H1 (cell line): ENCODE measurements at regions not wholly inside any gene's neighbourhood (a gene's known extent, or its start where the extent isn't known, plus 50 kb on each side); places are given as distances from the start of the nearest gene placed in this dataset.

ENCODE experiments used
- CTCF ChIA-PET: fragments of 300-600 bp; sonication (Branson Sonifier 250); formaldehyde crosslinking; loops from one replicate; lab custom pipeline; 2021; ENCODE audit not compliant: partially characterized antibody; lab: Charles Lee
- POLR2A ChIA-PET: fragments of 300-600 bp; sonication (Branson Sonifier 250); formaldehyde crosslinking; loops from one replicate; lab custom pipeline; 2021; ENCODE audit warnings: inconsistent platforms; ENCODE audit not compliant: partially characterized antibody; lab: Charles Lee
- DNase-seq, 2 experiments: peaks; one replicate each; pipeline versions ENCODE4 v3.0.0 to v3.0.0-alpha.2; 2010 to 2022; ENCODE audit warnings: low spot score in 2 of 2, low read depth in 1 of 2, mixed read lengths in 1 of 2
- FAIRE-seq: peaks from 2 replicates; lab custom pipeline; 2011; peaks lifted over from hg19 to GRCh38; lab: Jason Lieb, UNC
- H2AFZ ChIP-seq: 2 replicates; pipeline ENCODE4 v1.8.1; 2012; ENCODE audit warnings: low read length, inconsistent platforms
- H2AK5ac ChIP-seq: 2 replicates; pipeline ENCODE4 v1.6.1; 2013; ENCODE audit warnings: low read depth, low read length
- H2BK120ac ChIP-seq: replicated peaks from 2 replicates; pipeline ENCODE3; 2013; ENCODE audit warnings: low read depth, low read length, inconsistent platforms
- H2BK12ac ChIP-seq: 2 replicates; pipeline ENCODE4 v1.6.1; 2013; ENCODE audit warnings: low read depth, low read length
- H2BK15ac ChIP-seq: 2 replicates; pipeline ENCODE4 v1.6.1; 2013; ENCODE audit warnings: low read length
- H2BK20ac ChIP-seq: 2 replicates; pipeline ENCODE4 v1.6.1; 2013; ENCODE audit warnings: low read length
- H2BK5ac ChIP-seq: 2 replicates; pipeline ENCODE4 v1.6.1; 2013; ENCODE audit warnings: low read depth, low read length
- H3K14ac ChIP-seq: 2 replicates; pipeline ENCODE4 v1.6.1; 2013; ENCODE audit warnings: inconsistent platforms; ENCODE audit not compliant: insufficient read length
- H3K18ac ChIP-seq: 2 replicates; pipeline ENCODE4 v1.6.1; 2013; ENCODE audit warnings: low read length; ENCODE audit errors: extremely low read depth
- H3K23ac ChIP-seq: 2 replicates; pipeline ENCODE4 v1.6.1; 2013; ENCODE audit warnings: inconsistent platforms; ENCODE audit not compliant: insufficient read length
- H3K23me2 ChIP-seq: 2 replicates; pipeline ENCODE4 v1.6.1; 2013; ENCODE audit warnings: low read depth, low read length
- H3K27ac ChIP-seq: 2 replicates; pipeline ENCODE4 v1.6.1; 2011; ENCODE audit warnings: low read depth, low read length, inconsistent platforms
- H3K27me3 ChIP-seq, 4 experiments: replicated peaks in 1 of 4; 1 replicate in 1 of 4; 2 replicates in 3 of 4; pipeline versions ENCODE4 v1.6.1 to v1.8.1; 2011 to 2013; ENCODE audit warnings: low read length in 3 of 4, mild to moderate bottlenecking in 3 of 4, inconsistent platforms in 2 of 4, mixed read lengths in 2 of 4, moderate library complexity in 1 of 4; ENCODE audit not compliant: control insufficient read depth in 3 of 4, insufficient read depth in 3 of 4; ENCODE audit errors: extremely low read depth in 1 of 4
- H3K36me3 ChIP-seq, 4 experiments: 2 replicates each; pipeline versions ENCODE4 v1.6.1 to v1.8.1; 2011 to 2013; ENCODE audit warnings: mild to moderate bottlenecking in 4 of 4, low read length in 3 of 4, moderate library complexity in 2 of 4, control low read depth in 1 of 4, inconsistent platforms in 1 of 4; ENCODE audit not compliant: insufficient read depth in 4 of 4, control insufficient read depth in 2 of 4
- H3K4ac ChIP-seq: replicated peaks from 2 replicates; pipeline ENCODE3; 2013; ENCODE audit warnings: low read length, low read depth, mixed read lengths, inconsistent platforms; ENCODE audit not compliant: insufficient read length
- H3K4me1 ChIP-seq, 4 experiments: replicated peaks in 1 of 4; 1 replicate in 1 of 4; 2 replicates in 3 of 4; pipeline versions ENCODE4 v1.6.1 to v1.8.1; 2011 to 2013; ENCODE audit warnings: low read length in 3 of 4, inconsistent platforms in 2 of 4, mixed read lengths in 1 of 4; ENCODE audit not compliant: insufficient read depth in 4 of 4, control insufficient read depth in 3 of 4
- H3K4me2 ChIP-seq, 2 experiments: 2 replicates each; pipeline versions ENCODE4 v1.6.1 to v1.8.1; 2011 to 2013; ENCODE audit warnings: low read depth in 2 of 2, low read length in 2 of 2, control low read depth in 1 of 2, inconsistent platforms in 1 of 2, mild to moderate bottlenecking in 1 of 2; ENCODE audit not compliant: insufficient read depth in 1 of 2
- H3K4me3 ChIP-seq, 4 experiments: fragments of 200-600, 300-600 bp in 1 of 4; sonication (generic), shearing (Covaris generic), sonication (Bioruptor Twin) in 1 of 4; 2 replicates each; pipeline versions ENCODE4 v1.5.1 to v1.8.1; 2011 to 2016; ENCODE audit warnings: low read length in 4 of 4, low read depth in 3 of 4, control low read depth in 2 of 4, inconsistent platforms in 2 of 4, mild to moderate bottlenecking in 2 of 4, mixed read lengths in 1 of 4, moderate library complexity in 1 of 4; ENCODE audit not compliant: insufficient read depth in 2 of 4; ENCODE audit errors: extremely low read depth in 1 of 4
- H3K56ac ChIP-seq: replicated peaks from 2 replicates; pipeline ENCODE3; 2013; ENCODE audit warnings: low read depth, mild to moderate bottlenecking, mixed read lengths, low read length, inconsistent platforms; ENCODE audit not compliant: insufficient read length
- H3K79me1 ChIP-seq: 2 replicates; pipeline ENCODE4 v1.6.1; 2013; ENCODE audit warnings: low read depth, low read length, control low read depth
- H3K79me2 ChIP-seq, 2 experiments: 2 replicates each; pipeline versions ENCODE4 v1.6.1 to v1.8.1; 2012 to 2013; ENCODE audit warnings: low read length in 2 of 2, mild to moderate bottlenecking in 2 of 2, inconsistent platforms in 1 of 2; ENCODE audit not compliant: insufficient read depth in 2 of 2, control insufficient read depth in 1 of 2
- H3K9ac ChIP-seq, 4 experiments: replicated peaks in 1 of 4; 1 replicate in 1 of 4; 2 replicates in 3 of 4; pipeline versions ENCODE4 v1.6.1 to v1.8.1; 2011 to 2013; ENCODE audit warnings: low read depth in 3 of 4, low read length in 3 of 4, control low read depth in 2 of 4, mild to moderate bottlenecking in 2 of 4, moderate library complexity in 2 of 4, inconsistent platforms in 1 of 4; ENCODE audit errors: extremely low read depth in 1 of 4
- H3K9me3 ChIP-seq, 2 experiments: 2 replicates each; pipeline versions ENCODE4 v1.6.1 to v1.8.1; 2012 to 2013; ENCODE audit warnings: mild to moderate bottlenecking in 2 of 2, moderate library complexity in 2 of 2, control low read depth in 1 of 2, inconsistent platforms in 1 of 2, low read depth in 1 of 2, low read length in 1 of 2, mixed read lengths in 1 of 2; ENCODE audit not compliant: insufficient read depth in 2 of 2
- H4K20me1 ChIP-seq, 2 experiments: replicated peaks in 1 of 2; 2 replicates each; pipeline versions ENCODE3 to v1.8.1; 2011 to 2013; ENCODE audit warnings: inconsistent platforms in 2 of 2, low read length in 2 of 2, mild to moderate bottlenecking in 1 of 2; ENCODE audit not compliant: insufficient read depth in 2 of 2, control insufficient read depth in 1 of 2
- H4K5ac ChIP-seq: 2 replicates; pipeline ENCODE4 v1.6.1; 2013; ENCODE audit warnings: low read length, low read depth, mixed read lengths, inconsistent platforms; ENCODE audit not compliant: insufficient read length
- H4K8ac ChIP-seq: 2 replicates; pipeline ENCODE4 v1.8.0; 2013; ENCODE audit warnings: mild to moderate bottlenecking, moderate library complexity, low read length, inconsistent platforms; ENCODE audit not compliant: insufficient read depth; ENCODE audit errors: extremely low read depth
- H4K91ac ChIP-seq: replicated peaks from 2 replicates; pipeline ENCODE3; 2013; ENCODE audit warnings: low read length, mixed read lengths, inconsistent platforms; ENCODE audit not compliant: insufficient read length
- ASH2L ChIP-seq: fragments of 200-600, 300-600 bp; sonication (generic); IDR thresholded peaks from one replicate; pipeline ENCODE4 v1.7.1; 2017; ENCODE audit warnings: low read length
- ATF3 ChIP-seq: IDR thresholded peaks from 2 replicates; pipeline ENCODE4 v1.6.1; 2011; ENCODE audit warnings: low read depth, mild to moderate bottlenecking, low read length; ENCODE audit not compliant: insufficient read depth
- CBX5 ChIP-seq: fragments of 300-800, 300-1000 bp; sonication (generic); IDR thresholded peaks from 2 replicates; pipeline ENCODE4 v1.7.1; 2016; ENCODE audit warnings: antibody characterized with exemption, low read length, low read depth
- CEBPB ChIP-seq: IDR thresholded peaks from 2 replicates; pipeline ENCODE4 v1.6.1; 2012; ENCODE audit warnings: low read depth, low read length
- EP300 ChIP-seq, 2 experiments: IDR thresholded peaks; 1 replicate in 1 of 2; 2 replicates in 1 of 2; pipeline ENCODE4 v1.6.1; 2011 to 2012; ENCODE audit warnings: low read depth in 2 of 2, low read length in 2 of 2, mild to moderate bottlenecking in 2 of 2, borderline replicate concordance in 1 of 2, inconsistent platforms in 1 of 2, moderate library complexity in 1 of 2
- EZH2 ChIP-seq: fragments of 200-600 bp; sonication (generic); IDR thresholded peaks from 2 replicates; pipeline ENCODE4 v1.7.1; 2012; ENCODE audit warnings: low read depth, mild to moderate bottlenecking, moderate library complexity, low read length, inconsistent platforms; ENCODE audit not compliant: severe bottlenecking
- GTF2F1 ChIP-seq: IDR thresholded peaks from 2 replicates; pipeline ENCODE4 v1.6.1; 2012; ENCODE audit warnings: low read depth, low read length, improper control_type of control experiment, borderline replicate concordance
- HDAC2 ChIP-seq, 2 experiments: fragments of 300-600 bp in 1 of 2; sonication (generic) in 1 of 2; IDR thresholded peaks; 2 replicates each; pipeline ENCODE4 v1.6.1; 2011 to 2012; ENCODE audit warnings: low read depth in 2 of 2, low read length in 2 of 2, mild to moderate bottlenecking in 2 of 2, moderate library complexity in 2 of 2, borderline replicate concordance in 1 of 2, inconsistent platforms in 1 of 2
- NRF1 ChIP-seq: IDR thresholded peaks from 2 replicates; pipeline ENCODE4 v1.6.1; 2011; ENCODE audit warnings: mild to moderate bottlenecking, low read depth, low read length, improper control_type of control experiment
- RNF2 ChIP-seq: fragments of 200-900, 300-1000 bp; sonication (generic); IDR thresholded peaks from 2 replicates; pipeline ENCODE4 v1.7.1; 2016; ENCODE audit warnings: borderline replicate concordance, low read depth, mild to moderate bottlenecking, antibody characterized with exemption, low read length; ENCODE audit not compliant: poor library complexity, severe bottlenecking; ENCODE audit errors: missing control alignments
- RXRA ChIP-seq: IDR thresholded peaks from 2 replicates; pipeline ENCODE4 v1.6.1; 2011; ENCODE audit warnings: low read depth, mild to moderate bottlenecking, low read length, moderate library complexity; ENCODE audit not compliant: insufficient read depth
- SP4 ChIP-seq: IDR thresholded peaks from 2 replicates; pipeline ENCODE4 v1.6.1; 2012; ENCODE audit warnings: low read length, inconsistent platforms
- TAF1 ChIP-seq: IDR thresholded peaks from 2 replicates; pipeline ENCODE4 v1.6.1; 2011; ENCODE audit warnings: mild to moderate bottlenecking, low read depth, low read length
- TBP ChIP-seq: IDR thresholded peaks from 2 replicates; pipeline ENCODE4 v1.6.1; 2011; ENCODE audit warnings: low read depth, low read length, improper control_type of control experiment
- WGBS, 2 experiments: shearing (Covaris generic) in 1 of 2; methylation state at CpG; one replicate each; pipeline versions ENCODE4 v1.1.6 to v1.1.7; 2013 to 2015; ENCODE audit warnings: low lambda C conversion rate in 2 of 2, mixed read lengths in 2 of 2, inconsistent platforms in 1 of 2, low coverage in 1 of 2, missing lambda C conversion rate in 1 of 2; ENCODE audit not compliant: insufficient replicate concordance in 2 of 2, insufficient coverage in 1 of 2, insufficient read length in 1 of 2; ENCODE audit errors: extremely low coverage in 1 of 2, missing lambda C conversion rate in 1 of 2; 5-methylcytosine and 5-hydroxymethylcytosine counted together

GRCh38 chr15:81908111-81908510 is 137.7 kb downstream of the MEX3B start:
- Histone ChIP-seq H3K23me2 (no peaks in the 10 kb centered on the region; the same call in 1 of the 2 replicates), H3K27me3 (no peaks in the 10 kb centered on the region), H3K14ac (no peak overlapping the region), H3K23ac (no peak overlapping the region), H4K5ac (no peak overlapping the region), H2BK12ac (no peak overlapping the region), H2BK5ac (no peak overlapping the region), H4K91ac (no peak overlapping the region), H3K36me3 (no peaks in the 10 kb centered on the region), H4K20me1 (no peaks in the 10 kb centered on the region), H3K4ac (no peak overlapping the region), H3K4me3 (no peak overlapping the region), H3K27ac (no peak overlapping the region), H3K9ac (no peak overlapping the region), H3K79me1 (no peaks in the 10 kb centered on the region), H3K56ac (no peak overlapping the region), H3K4me2 (no peak overlapping the region), H3K9me3 (no peaks in the 10 kb centered on the region), H2AK5ac (no peak overlapping the region), H2BK120ac (no peak overlapping the region), H3K18ac (no peak overlapping the region), H2AFZ (no peak overlapping the region), H2BK20ac (no peak overlapping the region), H3K4me1 (peaks cover 0 to 6% (median 3%) of the 10 kb centered on the region in 4 experiments; a peak in 3 of 7 replicates), H4K8ac (no peak overlapping the region), H2BK15ac (no peak overlapping the region), H3K79me2 (no peaks in the 10 kb centered on the region)
- CTCF ChIA-PET: no interaction called here
- no peak for FAIRE-seq
- WGBS, 2 experiments: 95% methylated on average over 2 of the region's 2 CpGs; no CpG with 5 or more reads in 1 of the 2 experiments
- POLR2A ChIA-PET: no interaction called here
- TF ChIP-seq RNF2 (no peak), RXRA (no peak), TAF1 (no peak), NRF1 (no peak), EZH2 (no peak), SP4 (no peak), EP300 (IDR thresholded peaks at IDR 0.05; ENCODE audit: borderline replicate concordance in 1 of 2, low read depth in 2 of 2, low read length in 2 of 2) (no peak), CBX5 (no peak), ASH2L (no peak), GTF2F1 (no peak), CEBPB (no peak), ATF3 (no peak), TBP (no peak), HDAC2 (IDR thresholded peaks at IDR 0.05; ENCODE audit: borderline replicate concordance in 1 of 2, low read depth in 2 of 2, low read length in 2 of 2) (no peak)
- no peak for DNase-seq
